HCT116 (cell line): ENCODE measurements at regions not wholly inside any gene's neighbourhood (a gene's known extent, or its start where the extent isn't known, plus 50 kb on each side); places are given as distances from the start of the nearest gene placed in this dataset.

Experiments used
- ATAC-seq: fragments of 200-7000 bp; cut with Tn5 transposase; 2 replicates; pipeline ENCODE4 v1.9.1; 2020; ENCODE audit warnings: mild to moderate bottlenecking, moderate library complexity
- BruUV-seq: library from RNA; stranded (reverse); fragments of 400-500 nt; replicated peaks from 2 replicates; lab custom pipeline; 2021; lab: Mats Ljungman, UMichigan
- CTCF ChIA-PET: fragments of 300-600 bp; sonication (Branson Sonifier 250); formaldehyde crosslinking; loops from one replicate; lab custom pipeline; 2021; ENCODE audit warnings: antibody characterized with exemption; lab: Charles Lee
- POLR2A ChIA-PET: fragments of 300-600, 350-600 bp; sonication (Branson Sonifier 250); formaldehyde crosslinking; loops from one replicate; lab custom pipeline; 2021; ENCODE audit warnings: antibody characterized with exemption; lab: Charles Lee
- RAD21 ChIA-PET, 2 experiments: fragments of 300-600 bp; sonication (Branson Sonifier 250); formaldehyde crosslinking; loops; one replicate each; lab custom pipeline; 2023; ENCODE audit warnings: low total read pairs in 2 of 2; ENCODE audit not compliant: uncharacterized antibody in 2 of 2, unreplicated experiment in 2 of 2, low non-redundant PET in 1 of 2; lab: Charles Lee
- DNase-seq: peaks from one replicate; pipeline ENCODE4 v3.0.0-alpha.2; 2010; ENCODE audit warnings: low read depth, low spot score
- H2AFZ ChIP-seq: fragments of 200-600 bp; shearing (Covaris generic), sonication (generic); 2 replicates; pipeline ENCODE4 v1.6.1; 2017; ENCODE audit warnings: low read depth, mixed run types, mixed read lengths, antibody characterized with exemption, low read length; ENCODE audit not compliant: poor library complexity, severe bottlenecking
- H3K27ac ChIP-seq: 2 replicates; pipeline ENCODE4 v1.5.1; 2012; ENCODE audit warnings: low read depth, low read length
- H3K27me3 ChIP-seq: fragments of 200-600 bp; sonication (generic); 2 replicates; pipeline ENCODE4 v1.6.1; 2016; ENCODE audit warnings: mixed run types, low read length, mixed read lengths; ENCODE audit not compliant: insufficient read depth
- H3K36me3 ChIP-seq, 2 experiments: fragments of 200-500 bp in 1 of 2; fragments of 200-600 bp in 1 of 2; sonication (Bioruptor generic) in 1 of 2; sonication (generic) in 1 of 2; 2 replicates each; pipeline versions ENCODE4 v1.5.1 to v1.6.1; 2014 to 2016; ENCODE audit warnings: low read length in 2 of 2, inconsistent platforms in 1 of 2, mixed read lengths in 1 of 2, mixed run types in 1 of 2; ENCODE audit not compliant: insufficient read depth in 2 of 2, control insufficient read depth in 1 of 2
- H3K4me1 ChIP-seq, 2 experiments: fragments of 200-600 bp in 1 of 2; sonication (generic) in 1 of 2; 2 replicates each; pipeline versions ENCODE4 v1.5.1 to v1.6.1; 2012 to 2017; ENCODE audit warnings: low read length in 2 of 2, inconsistent platforms in 1 of 2, mild to moderate bottlenecking in 1 of 2, mixed read lengths in 1 of 2, mixed run types in 1 of 2, moderate library complexity in 1 of 2; ENCODE audit not compliant: insufficient read depth in 2 of 2, control insufficient read depth in 1 of 2
- H3K4me2 ChIP-seq: fragments of 200-600 bp; sonication (generic); 2 replicates; pipeline ENCODE4 v1.6.1; 2017; ENCODE audit warnings: mixed run types, low read length, mixed read lengths
- H3K4me3 ChIP-seq, 2 experiments: fragments of 200-600 bp in 1 of 2; sonication (generic) in 1 of 2; replicated peaks in 1 of 2; 2 replicates each; pipeline ENCODE4 v1.5.1; 2011 to 2016; ENCODE audit warnings: low read length in 2 of 2, control low read depth in 1 of 2, low read depth in 1 of 2, mild to moderate bottlenecking in 1 of 2, mixed read lengths in 1 of 2, mixed run types in 1 of 2
- H3K79me2 ChIP-seq: fragments of 200-600 bp; sonication (generic); 2 replicates; pipeline ENCODE4 v1.6.1; 2017; ENCODE audit warnings: mild to moderate bottlenecking, mixed run types, low read length, moderate library complexity, mixed read lengths; ENCODE audit not compliant: insufficient read depth
- H3K9ac ChIP-seq: fragments of 200-600 bp; sonication (generic); 2 replicates; pipeline ENCODE4 v1.6.1; 2016; ENCODE audit warnings: low read length, mixed read lengths
- H3K9me2 ChIP-seq: fragments of 200-600 bp; sonication (generic), shearing (Covaris generic); 2 replicates; pipeline ENCODE4 v1.6.1; 2017; ENCODE audit warnings: mixed run types, mild to moderate bottlenecking, moderate library complexity; ENCODE audit not compliant: insufficient read depth
- H3K9me3 ChIP-seq, 2 experiments: fragments of 200-500 bp in 1 of 2; fragments of 200-600 bp in 1 of 2; sonication (Bioruptor generic) in 1 of 2; sonication (generic) in 1 of 2; 2 replicates each; pipeline ENCODE4 v1.6.1; 2014 to 2017; ENCODE audit warnings: low read length in 2 of 2, mixed read lengths in 2 of 2, inconsistent platforms in 1 of 2, low read depth in 1 of 2, mild to moderate bottlenecking in 1 of 2, mixed run types in 1 of 2, moderate library complexity in 1 of 2; ENCODE audit not compliant: control insufficient read depth in 1 of 2, insufficient read depth in 1 of 2
- H4K20me1 ChIP-seq: fragments of 200-600 bp; sonication (generic), shearing (Covaris generic); 2 replicates; pipeline ENCODE4 v1.6.1; 2017; ENCODE audit warnings: mixed run types, mild to moderate bottlenecking, moderate library complexity; ENCODE audit not compliant: insufficient read depth
- EZH2 ChIP-seq: fragments of 200-600 bp; sonication (generic); IDR thresholded peaks from 2 replicates; pipeline ENCODE4 v1.6.1; 2017; ENCODE audit warnings: antibody characterized with exemption, mixed run types
- FOSL1 ChIP-seq: IDR thresholded peaks from 2 replicates; pipeline ENCODE4 v1.6.1; 2012; ENCODE audit warnings: low read depth
- POLR2A ChIP-seq: IDR thresholded peaks from 2 replicates; pipeline ENCODE4 v1.7.0; 2011; ENCODE audit warnings: borderline replicate concordance; ENCODE audit not compliant: insufficient read depth, insufficient read length; ENCODE audit errors: extremely low read depth
- POLR2AphosphoS5 ChIP-seq: IDR thresholded peaks from 2 replicates; pipeline ENCODE4 v1.6.1; 2011; ENCODE audit warnings: mild to moderate bottlenecking, low read depth, low read length, moderate library complexity
- RAD21 ChIP-seq: IDR thresholded peaks from 2 replicates; pipeline ENCODE4 v1.6.1; 2012; ENCODE audit warnings: low read depth, mild to moderate bottlenecking
- REST ChIP-seq: IDR thresholded peaks from 2 replicates; pipeline ENCODE4 v1.6.1; 2012; ENCODE audit warnings: low read depth
- SIN3A ChIP-seq: IDR thresholded peaks from 2 replicates; pipeline ENCODE4 v1.6.1; 2012; ENCODE audit warnings: low read depth
- SP1 ChIP-seq: IDR thresholded peaks from 2 replicates; pipeline ENCODE4 v1.6.1; 2012; ENCODE audit warnings: low read depth
- TCF7L2 ChIP-seq: IDR thresholded peaks from 2 replicates; pipeline ENCODE4 v1.7.0; 2011; ENCODE audit warnings: borderline replicate concordance, inconsistent platforms; ENCODE audit not compliant: insufficient read depth, insufficient read length; ENCODE audit errors: extremely low read depth
- YY1 ChIP-seq: IDR thresholded peaks from 2 replicates; pipeline ENCODE4 v1.6.1; 2011; ENCODE audit warnings: low read length, low read depth, moderate library complexity, mild to moderate bottlenecking; ENCODE audit not compliant: insufficient replicate concordance; ENCODE audit errors: extremely low read depth
- intact Hi-C: fragments of 100-400 bp; cut with micrococcal nuclease; formaldehyde crosslinking; loops from 2 replicates; pipeline ENCODE4 v1.10.0; 2022
- TF ChIP-seq, protein P1 (sequence below): IDR thresholded peaks from 2 replicates; pipeline ENCODE4 v1.6.1; 2012

DNA sequence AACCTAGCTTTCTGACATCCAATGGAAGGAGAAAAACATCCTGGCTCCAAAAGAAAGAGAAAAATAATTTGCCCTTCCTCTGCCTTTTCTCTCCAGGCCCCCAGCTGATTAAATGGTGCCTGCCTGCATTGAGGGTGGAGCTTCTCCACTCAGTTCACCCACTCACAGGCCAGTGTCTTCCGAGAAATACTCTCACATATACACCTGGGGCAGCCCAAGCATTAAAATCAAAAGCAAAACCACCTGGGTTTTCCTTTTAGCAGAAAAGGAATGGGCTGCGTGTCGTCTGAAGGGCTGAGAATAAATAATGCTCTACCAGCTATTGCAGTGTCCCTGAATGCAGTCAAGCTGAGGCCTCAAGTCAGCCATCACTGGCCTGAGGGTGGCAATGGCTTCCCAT is 1143.8 kb upstream of the TENM4 start:
- H4K20me1 ChIP-seq: no peaks in the 10 kb centered on the region
- CTCF ChIA-PET: no interaction called here
- H3K9me2 ChIP-seq: no peaks in the 10 kb centered on the region
- RAD21 ChIA-PET: no interaction called here
- DNase-seq (no peak), ATAC-seq (no peak)
- H2AFZ ChIP-seq: no peak overlapping the region
- H3K9ac ChIP-seq: no peak overlapping the region
- POLR2A ChIA-PET: no interaction called here
- H3K27ac ChIP-seq: no peak overlapping the region
- intact Hi-C loops: no loop called here
- H3K4me2 ChIP-seq: no peak overlapping the region
- H3K79me2 ChIP-seq: no peaks in the 10 kb centered on the region
- TF ChIP-seq POLR2A (no peak), RAD21 (no peak), POLR2AphosphoS5 (no peak), EZH2 (no peak), TCF7L2 (no peak), SP1 (no peak), REST (no peak), SIN3A (no peak), YY1 (no peak), FOSL1 (no peak)
- TF ChIP-seq, protein P1, sequence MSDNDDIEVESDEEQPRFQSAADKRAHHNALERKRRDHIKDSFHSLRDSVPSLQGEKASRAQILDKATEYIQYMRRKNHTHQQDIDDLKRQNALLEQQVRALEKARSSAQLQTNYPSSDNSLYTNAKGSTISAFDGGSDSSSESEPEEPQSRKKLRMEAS: no peak
- H3K4me3 ChIP-seq: no peak overlapping the region
- H3K27me3 ChIP-seq: no peaks in the 10 kb centered on the region
- H3K4me1 ChIP-seq: no peaks in the 10 kb centered on the region
- H3K36me3 ChIP-seq: no peaks in the 10 kb centered on the region
- BruUV-seq: no TSS peak
- H3K9me3 ChIP-seq: peaks cover 0 to 4% of the 10 kb centered on the region in 2 experiments; a peak in 2 of 4 replicates
